ENCODE measurements at regions not wholly inside any gene's neighbourhood (a gene's known extent, or its start where the extent isn't known, plus 50 kb on each side); places are given as distances from the start of the nearest gene placed in this dataset.

- no peaks in the 10 kb centered on the region for H3K4me1 ChIP-seq (ENCODE audit: control insufficient read depth in 1 of 2, extremely low read depth in 1 of 2, insufficient read depth in 2 of 2, low read length in 2 of 2)
- Mint-ChIP-seq H3K4me3 (no peak overlapping the region), H3K9me3 (no peaks in the 10 kb centered on the region), H3K4me1 (no peaks in the 10 kb centered on the region), H3K27me3 (no peaks in the 10 kb centered on the region), H3K36me3 (no peaks in the 10 kb centered on the region), H3K27ac (no peak overlapping the region)
- ATAC-seq (replicated peaks in 1 of 4) (no peak), DNase-seq (no peak)
- ChIA-PET POLR2A (no interaction called here), CTCF (no interaction called here)
- no peaks in the 10 kb centered on the region for H3K27me3 ChIP-seq (replicated peaks in 1 of 2; ENCODE audit: control insufficient read depth in 2 of 2, extremely low read depth in 1 of 2, insufficient read depth in 2 of 2, low read length in 1 of 2)
- no peak overlapping the region for H3K4me3 ChIP-seq (ENCODE audit: control insufficient read depth in 1 of 2, extremely low read depth in 1 of 2, low read length in 1 of 2)
- H3K36me3 ChIP-seq (ENCODE audit: control insufficient read depth in 2 of 2, extremely low read depth in 1 of 2, insufficient read depth in 1 of 2, low read length in 1 of 2), result no peaks in the 10 kb centered on the region
- no peaks in the 10 kb centered on the region for H3K9me3 ChIP-seq
- WGBS (ENCODE audit: insufficient coverage), result 100% methylated on average over 1 of the region's 2 CpGs
- H3K27ac ChIP-seq (ENCODE audit: low read length), result no peak overlapping the region
Observed at GRCh38 chr11:87743007-87743406, 432.2 kb downstream of the RAB38 start.

- DNase-seq, result no peak
- ChIA-PET CTCF (no interaction called here), POLR2A (no interaction called here)
- Mint-ChIP-seq H3K4me3 (no peak overlapping the region), H3K36me3 (no peaks in the 10 kb centered on the region), H3K4me1 (no peaks in the 10 kb centered on the region), H3K27ac (no peak overlapping the region), H3K9me3 (no peaks in the 10 kb centered on the region), H3K27me3 (no peaks in the 10 kb centered on the region)
- Histone ChIP-seq H3K36me3 (ENCODE audit: control insufficient read depth in 2 of 2, extremely low read depth in 1 of 2, insufficient read depth in 1 of 2, low read length in 1 of 2) (no peaks in the 10 kb centered on the region), H3K4me3 (ENCODE audit: control insufficient read depth in 1 of 2, extremely low read depth in 1 of 2, low read length in 1 of 2) (no peak overlapping the region), H3K9me3 (no peaks in the 10 kb centered on the region), H3K27ac (ENCODE audit: low read length) (no peak overlapping the region), H3K27me3 (replicated peaks in 1 of 2; ENCODE audit: control insufficient read depth in 2 of 2, extremely low read depth in 1 of 2, insufficient read depth in 2 of 2, low read length in 1 of 2) (no peaks in the 10 kb centered on the region), H3K4me1 (ENCODE audit: control insufficient read depth in 1 of 2, extremely low read depth in 1 of 2, insufficient read depth in 2 of 2, low read length in 2 of 2) (no peaks in the 10 kb centered on the region)
- 73% methylated on average over 2 of the region's 3 CpGs for WGBS (ENCODE audit: insufficient coverage)
- ATAC-seq (replicated peaks in 1 of 4), result no peak
Observed at GRCh38 chr11:87740968-87741367, 434.3 kb downstream of the RAB38 start.

GRCh38 chr11:87740451-87740850 is 434.8 kb downstream of the RAB38 start:
- Mint-ChIP-seq H3K27ac (no peak overlapping the region), H3K36me3 (no peaks in the 10 kb centered on the region), H3K4me1 (no peaks in the 10 kb centered on the region), H3K9me3 (no peaks in the 10 kb centered on the region), H3K27me3 (no peaks in the 10 kb centered on the region), H3K4me3 (no peak overlapping the region)
- Histone ChIP-seq H3K27me3 (replicated peaks in 1 of 2; ENCODE audit: control insufficient read depth in 2 of 2, extremely low read depth in 1 of 2, insufficient read depth in 2 of 2, low read length in 1 of 2) (no peaks in the 10 kb centered on the region), H3K4me1 (ENCODE audit: control insufficient read depth in 1 of 2, extremely low read depth in 1 of 2, insufficient read depth in 2 of 2, low read length in 2 of 2) (no peaks in the 10 kb centered on the region), H3K9me3 (no peaks in the 10 kb centered on the region), H3K36me3 (ENCODE audit: control insufficient read depth in 2 of 2, extremely low read depth in 1 of 2, insufficient read depth in 1 of 2, low read length in 1 of 2) (no peaks in the 10 kb centered on the region), H3K4me3 (ENCODE audit: control insufficient read depth in 1 of 2, extremely low read depth in 1 of 2, low read length in 1 of 2) (no peak overlapping the region), H3K27ac (ENCODE audit: low read length) (no peak overlapping the region)
- no peak for DNase-seq
- ChIA-PET POLR2A (no interaction called here), CTCF (no interaction called here)
- no CpG with 5 or more reads among the region's 2 CpGs for WGBS (ENCODE audit: insufficient coverage)
- no peak for ATAC-seq (replicated peaks in 1 of 4)

GRCh38 chr11:87739766-87740165 is 435.5 kb downstream of the RAB38 start:
- Mint-ChIP-seq H3K36me3 (no peaks in the 10 kb centered on the region), H3K27me3 (no peaks in the 10 kb centered on the region), H3K4me1 (no peaks in the 10 kb centered on the region), H3K27ac (no peak overlapping the region), H3K4me3 (no peak overlapping the region), H3K9me3 (no peaks in the 10 kb centered on the region)
- ChIA-PET CTCF (no interaction called here), POLR2A (no interaction called here)
- H3K36me3 ChIP-seq (ENCODE audit: control insufficient read depth in 2 of 2, extremely low read depth in 1 of 2, insufficient read depth in 1 of 2, low read length in 1 of 2), result no peaks in the 10 kb centered on the region
- no peak overlapping the region for H3K27ac ChIP-seq (ENCODE audit: low read length)
- ATAC-seq (replicated peaks in 1 of 4), result no peak
- no peak overlapping the region for H3K4me3 ChIP-seq (ENCODE audit: control insufficient read depth in 1 of 2, extremely low read depth in 1 of 2, low read length in 1 of 2)
- DNase-seq, result no peak
- no peaks in the 10 kb centered on the region for H3K4me1 ChIP-seq (ENCODE audit: control insufficient read depth in 1 of 2, extremely low read depth in 1 of 2, insufficient read depth in 2 of 2, low read length in 2 of 2)
- no peaks in the 10 kb centered on the region for H3K27me3 ChIP-seq (replicated peaks in 1 of 2; ENCODE audit: control insufficient read depth in 2 of 2, extremely low read depth in 1 of 2, insufficient read depth in 2 of 2, low read length in 1 of 2)
- no CpG with 5 or more reads among the region's 1 CpG for WGBS (ENCODE audit: insufficient coverage)
- H3K9me3 ChIP-seq, result no peaks in the 10 kb centered on the region

GRCh38 chr11:87739261-87739660 is 436.0 kb downstream of the RAB38 start:
- Histone ChIP-seq H3K27me3 (replicated peaks in 1 of 2; ENCODE audit: control insufficient read depth in 2 of 2, extremely low read depth in 1 of 2, insufficient read depth in 2 of 2, low read length in 1 of 2) (no peaks in the 10 kb centered on the region), H3K27ac (ENCODE audit: low read length) (no peak overlapping the region), H3K36me3 (ENCODE audit: control insufficient read depth in 2 of 2, extremely low read depth in 1 of 2, insufficient read depth in 1 of 2, low read length in 1 of 2) (no peaks in the 10 kb centered on the region), H3K4me1 (ENCODE audit: control insufficient read depth in 1 of 2, extremely low read depth in 1 of 2, insufficient read depth in 2 of 2, low read length in 2 of 2) (no peaks in the 10 kb centered on the region), H3K9me3 (no peaks in the 10 kb centered on the region), H3K4me3 (ENCODE audit: control insufficient read depth in 1 of 2, extremely low read depth in 1 of 2, low read length in 1 of 2) (no peak overlapping the region)
- Mint-ChIP-seq H3K36me3 (no peaks in the 10 kb centered on the region), H3K27me3 (no peaks in the 10 kb centered on the region), H3K4me3 (no peak overlapping the region), H3K27ac (no peak overlapping the region), H3K4me1 (no peaks in the 10 kb centered on the region), H3K9me3 (no peaks in the 10 kb centered on the region)
- ChIA-PET POLR2A (no interaction called here), CTCF (no interaction called here)
- DNase-seq (no peak), ATAC-seq (replicated peaks in 1 of 4) (no peak)
- no CpG with 5 or more reads among the region's 2 CpGs for WGBS (ENCODE audit: insufficient coverage)

- no peak overlapping the region for H3K4me3 Mint-ChIP-seq
- no peaks in the 10 kb centered on the region for H3K27me3 ChIP-seq (replicated peaks in 1 of 2; ENCODE audit: control insufficient read depth in 2 of 2, extremely low read depth in 1 of 2, insufficient read depth in 2 of 2, low read length in 1 of 2)
- no peaks in the 10 kb centered on the region for H3K9me3 ChIP-seq
- peaks cover 0 to 2% (median 0%) of the 10 kb centered on the region in 3 donors for H3K9me3 Mint-ChIP-seq
- no peaks in the 10 kb centered on the region for H3K36me3 ChIP-seq (ENCODE audit: control insufficient read depth in 2 of 2, extremely low read depth in 1 of 2, insufficient read depth in 1 of 2, low read length in 1 of 2)
- no peaks in the 10 kb centered on the region for H3K27me3 Mint-ChIP-seq
- H3K4me1 ChIP-seq (ENCODE audit: control insufficient read depth in 1 of 2, extremely low read depth in 1 of 2, insufficient read depth in 2 of 2, low read length in 2 of 2), result no peaks in the 10 kb centered on the region
- no peak overlapping the region for H3K27ac Mint-ChIP-seq
- no peak for DNase-seq
- no peaks in the 10 kb centered on the region for H3K36me3 Mint-ChIP-seq
- WGBS (ENCODE audit: insufficient coverage), result 45% methylated on average over 1 of the region's 1 CpG
- ChIA-PET CTCF (no interaction called here), POLR2A (no interaction called here)
- H3K4me3 ChIP-seq (ENCODE audit: control insufficient read depth in 1 of 2, extremely low read depth in 1 of 2, low read length in 1 of 2), result no peak overlapping the region
- no peak for ATAC-seq (replicated peaks in 1 of 4)
- H3K27ac ChIP-seq (ENCODE audit: low read length), result no peak overlapping the region
- no peaks in the 10 kb centered on the region for H3K4me1 Mint-ChIP-seq
Observed at GRCh38 chr11:87736928-87737327, 438.3 kb downstream of the RAB38 start.

GRCh38 chr11:87726506-87726905 is 448.7 kb downstream of the RAB38 start:
- Mint-ChIP-seq H3K9me3 (peaks cover 0 to 7% (median 4%) of the 10 kb centered on the region in 3 donors), H3K36me3 (no peaks in the 10 kb centered on the region), H3K4me1 (no peaks in the 10 kb centered on the region), H3K27ac (no peak overlapping the region), H3K27me3 (no peaks in the 10 kb centered on the region), H3K4me3 (no peak overlapping the region)
- ATAC-seq (replicated peaks in 1 of 4) (no peak), DNase-seq (no peak)
- Histone ChIP-seq H3K27ac (ENCODE audit: low read length) (no peak overlapping the region), H3K4me1 (ENCODE audit: control insufficient read depth in 1 of 2, extremely low read depth in 1 of 2, insufficient read depth in 2 of 2, low read length in 2 of 2) (no peaks in the 10 kb centered on the region), H3K36me3 (ENCODE audit: control insufficient read depth in 2 of 2, extremely low read depth in 1 of 2, insufficient read depth in 1 of 2, low read length in 1 of 2) (no peaks in the 10 kb centered on the region), H3K9me3 (no peaks in the 10 kb centered on the region), H3K27me3 (replicated peaks in 1 of 2; ENCODE audit: control insufficient read depth in 2 of 2, extremely low read depth in 1 of 2, insufficient read depth in 2 of 2, low read length in 1 of 2) (no peaks in the 10 kb centered on the region), H3K4me3 (ENCODE audit: control insufficient read depth in 1 of 2, extremely low read depth in 1 of 2, low read length in 1 of 2) (no peak overlapping the region)
- WGBS (ENCODE audit: insufficient coverage), result 46% methylated on average over 3 of the region's 3 CpGs
- ChIA-PET POLR2A (no interaction called here), CTCF (no interaction called here)

Measured in T-cell (primary cell).